ENCODE measurements at regions not wholly inside any gene's neighbourhood (a gene's known extent, or its start where the extent isn't known, plus 50 kb on each side); places are given as distances from the start of the nearest gene placed in this dataset.

- Mint-ChIP-seq H3K27me3 (ENCODE audit: insufficient read depth, low read depth) (peaks cover 4% of the 10 kb centered on the region), H3K4me3 (no peak overlapping the region), H3K27ac (peak overlapping the region; percentile 58), H3K36me3 (no peaks in the 10 kb centered on the region), H3K9me3 (no peaks in the 10 kb centered on the region), H3K4me1 (peaks cover 5% of the 10 kb centered on the region)
- no peaks in the 10 kb centered on the region for H3F3A ChIP-seq (ENCODE audit: low read depth)
- TF ChIP-seq EZH2 (IDR thresholded peaks at IDR 0.05) (no peak), CTCF (IDR thresholded peaks at IDR 0.05) (no peak), EZH2phosphoT487 (IDR thresholded peaks at IDR 0.05) (no peak)
- no peaks in the 10 kb centered on the region for H3K27me3 ChIP-seq
- no peak overlapping the region for H3K9ac ChIP-seq
- no peaks in the 10 kb centered on the region for H3K36me3 ChIP-seq
- H3K4me2 ChIP-seq, result no peak overlapping the region
- H3K9me3 ChIP-seq (ENCODE audit: low read depth), result peaks cover 7% of the 10 kb centered on the region
- H3K79me2 ChIP-seq (ENCODE audit: low read depth), result no peaks in the 10 kb centered on the region
- no peak for DNase-seq (ENCODE audit: low spot score)
- no peaks in the 10 kb centered on the region for H4K20me1 ChIP-seq (ENCODE audit: low read depth)
- H3K27ac ChIP-seq, result no peak overlapping the region
- H3K4me1 ChIP-seq, result peaks cover 3% of the 10 kb centered on the region
- no peak overlapping the region for H2AFZ ChIP-seq (replicated peaks)
- H3K4me3 ChIP-seq, result no peak overlapping the region
Measured at GRCh38 chr6:6901205-6901719, 206.5 kb upstream of the RREB1 start.

GRCh38 chr6:6901945-6902344 is 205.8 kb upstream of the RREB1 start:
- no peak for DNase-seq (ENCODE audit: low spot score)
- Mint-ChIP-seq H3K4me1 (peaks cover 9% of the 10 kb centered on the region), H3K36me3 (no peaks in the 10 kb centered on the region), H3K27me3 (ENCODE audit: insufficient read depth, low read depth) (peaks cover 4% of the 10 kb centered on the region), H3K4me3 (no peak overlapping the region), H3K27ac (no peak overlapping the region), H3K9me3 (no peaks in the 10 kb centered on the region)
- H3K27ac ChIP-seq, result no peak overlapping the region
- TF ChIP-seq EZH2 (IDR thresholded peaks at IDR 0.05) (no peak), EZH2phosphoT487 (IDR thresholded peaks at IDR 0.05) (no peak), CTCF (IDR thresholded peaks at IDR 0.05) (no peak)
- peaks cover 8% of the 10 kb centered on the region for H3K4me1 ChIP-seq
- H3K9me3 ChIP-seq (ENCODE audit: low read depth), result peaks cover under 1% of the 10 kb centered on the region
- H3K27me3 ChIP-seq, result no peaks in the 10 kb centered on the region
- H3K4me3 ChIP-seq, result no peak overlapping the region
- H3F3A ChIP-seq (ENCODE audit: low read depth), result peaks cover 3% of the 10 kb centered on the region
- H4K20me1 ChIP-seq (ENCODE audit: low read depth), result no peaks in the 10 kb centered on the region
- H3K4me2 ChIP-seq, result no peak overlapping the region
- no peak overlapping the region for H3K9ac ChIP-seq
- no peak overlapping the region for H2AFZ ChIP-seq (replicated peaks)
- no peaks in the 10 kb centered on the region for H3K36me3 ChIP-seq
- H3K79me2 ChIP-seq (ENCODE audit: low read depth), result no peaks in the 10 kb centered on the region

- no peak overlapping the region for H3K27ac Mint-ChIP-seq
- no peak overlapping the region for H3K4me3 ChIP-seq
- TF ChIP-seq CTCF (IDR thresholded peaks at IDR 0.05), result no peak
- TF ChIP-seq EZH2 (IDR thresholded peaks at IDR 0.05), result no peak
- no peak for TF ChIP-seq EZH2phosphoT487 (IDR thresholded peaks at IDR 0.05)
- H3K9me3 Mint-ChIP-seq, result no peaks in the 10 kb centered on the region
- H3K27me3 Mint-ChIP-seq (ENCODE audit: insufficient read depth, low read depth), result peaks cover 7% of the 10 kb centered on the region
- no peak overlapping the region for H2AFZ ChIP-seq (replicated peaks)
- H3K4me2 ChIP-seq, result no peak overlapping the region
- peaks cover 16% of the 10 kb centered on the region for H3K4me1 Mint-ChIP-seq
- H3K9me3 ChIP-seq (ENCODE audit: low read depth), result no peaks in the 10 kb centered on the region
- H3K27me3 ChIP-seq, result no peaks in the 10 kb centered on the region
- no peaks in the 10 kb centered on the region for H3K79me2 ChIP-seq (ENCODE audit: low read depth)
- H3K9ac ChIP-seq, result no peak overlapping the region
- H3F3A ChIP-seq (ENCODE audit: low read depth), result peaks cover 7% of the 10 kb centered on the region
- no peaks in the 10 kb centered on the region for H3K36me3 Mint-ChIP-seq
- H3K36me3 ChIP-seq, result no peaks in the 10 kb centered on the region
- H4K20me1 ChIP-seq (ENCODE audit: low read depth), result no peaks in the 10 kb centered on the region
- peaks cover 13% of the 10 kb centered on the region for H3K4me1 ChIP-seq
- no peak overlapping the region for H3K4me3 Mint-ChIP-seq
- H3K27ac ChIP-seq, result no peak overlapping the region
- DNase-seq (ENCODE audit: low spot score), result no peak
Measured at GRCh38 chr6:6905961-6906518, 201.7 kb upstream of the RREB1 start.

Data from neural progenitor cell (in vitro differentiated cells).